ENCODE measurements at regions not wholly inside any gene's neighbourhood (a gene's known extent, or its start where the extent isn't known, plus 50 kb on each side); places are given as distances from the start of the nearest gene placed in this dataset.

GRCh38 chr14:101454229-101454628 lies 107.1 kb upstream of the DIO3 start:
- no peak for DNase-seq (ENCODE audit: low spot score)

GRCh38 chr14:101456246-101457175 lies 104.8 kb upstream of the DIO3 start:
- no peak for DNase-seq (ENCODE audit: low spot score)

- DNase-seq (ENCODE audit: low spot score), result no peak
Observed at GRCh38 chr14:101457301-101457935, 103.9 kb upstream of the DIO3 start.

GRCh38 chr14:101457936-101458740 lies 103.2 kb upstream of the DIO3 start:
- DNase-seq (ENCODE audit: low spot score), result no peak

- no peak for DNase-seq (ENCODE audit: low spot score)
Observed at GRCh38 chr14:101458741-101459550, 102.3 kb upstream of the DIO3 start.

- no peak for DNase-seq (ENCODE audit: low spot score)
Observed at GRCh38 chr14:101459551-101459900, 101.8 kb upstream of the DIO3 start.

GRCh38 chr14:101460521-101460920 lies 100.8 kb upstream of the DIO3 start:
- no peak for DNase-seq (ENCODE audit: low spot score)

- DNase-seq (ENCODE audit: low spot score), result no peak
Observed at GRCh38 chr14:101460986-101461750, 100.1 kb upstream of the DIO3 start.

GRCh38 chr14:101461891-101462290 lies 99.4 kb upstream of the DIO3 start:
- DNase-seq (ENCODE audit: low spot score), result no peak

GRCh38 chr14:101462726-101463565 lies 98.3 kb upstream of the DIO3 start:
- no peak for DNase-seq (ENCODE audit: low spot score)

GRCh38 chr14:101463566-101464171 lies 97.6 kb upstream of the DIO3 start:
- DNase-seq (ENCODE audit: low spot score), result no peak

GRCh38 chr14:101464310-101464983 lies 96.8 kb upstream of the DIO3 start:
- no peak for DNase-seq (ENCODE audit: low spot score)

- DNase-seq (ENCODE audit: low spot score), result no peak
Observed at GRCh38 chr14:101464984-101465794, 96.1 kb upstream of the DIO3 start.

GRCh38 chr14:101465795-101466448 lies 95.4 kb upstream of the DIO3 start:
- no peak for DNase-seq (ENCODE audit: low spot score)

GRCh38 chr14:101466456-101467180 lies 94.7 kb upstream of the DIO3 start:
- DNase-seq (ENCODE audit: low spot score), result no peak

GRCh38 chr14:101467181-101467926 lies 93.9 kb upstream of the DIO3 start:
- no peak for DNase-seq (ENCODE audit: low spot score)

Data from hematopoietic multipotent progenitor cell treated with erythropoietin and hydrocortisone succinate and interleukin-3 and kit ligand, for 17 days (in vitro differentiated cells).